GM21717 (cell line): ENCODE measurements at regions not wholly inside any gene's neighbourhood (a gene's known extent, or its start where the extent isn't known, plus 50 kb on each side); places are given as distances from the start of the nearest gene placed in this dataset.
A peak's percentile ranks its signal among the peaks of the same experiment; 100 is the strongest.

Experiments used
- ATAC-seq: cut with Tn5 transposase; IDR thresholded peaks from one replicate; pipeline ENCODE4 v1.9.1; 2021; ENCODE audit warnings: mild to moderate bottlenecking, moderate library complexity; ENCODE audit not compliant: unreplicated experiment

DNA sequence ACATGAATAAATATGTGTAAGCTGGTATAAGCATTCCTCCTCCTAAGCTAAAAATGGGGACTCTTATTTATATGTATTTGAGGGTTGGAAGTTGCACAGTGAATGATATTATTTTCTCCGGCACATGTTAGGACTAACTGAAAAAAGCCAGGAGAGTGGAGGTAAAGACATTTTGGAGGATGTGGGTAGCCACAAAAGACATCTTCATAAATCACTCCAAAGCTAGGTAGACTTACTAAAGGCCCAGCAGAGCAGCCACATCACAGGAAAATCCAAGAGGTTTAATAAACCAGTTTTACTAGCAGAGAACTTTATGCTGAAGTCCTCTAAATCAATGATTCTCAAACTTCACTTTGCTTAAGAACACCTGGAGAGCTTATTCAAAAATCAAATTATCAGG lies 424.7 kb downstream of the KCTD12 start:
- ATAC-seq = no peak

DNA sequence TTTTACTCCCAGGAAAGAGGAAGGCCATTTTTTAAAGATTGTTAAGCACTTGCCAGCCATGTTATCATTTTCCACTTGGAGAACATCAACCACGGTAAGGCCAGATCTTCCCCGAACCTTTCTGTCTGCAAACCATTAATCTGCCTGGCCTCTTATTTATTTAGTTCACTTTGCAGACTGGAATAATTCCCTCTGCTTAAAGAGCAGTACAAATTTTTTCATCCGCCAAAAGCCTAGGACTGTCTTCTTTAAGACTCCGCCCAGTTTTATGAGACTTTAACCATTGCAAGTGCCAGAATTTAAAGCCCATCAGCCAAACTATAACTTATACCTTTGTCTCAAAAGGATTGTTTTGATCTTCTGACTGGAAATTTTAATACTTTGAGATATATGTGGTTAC lies 426.3 kb downstream of the KCTD12 start:
- no peak for ATAC-seq

DNA sequence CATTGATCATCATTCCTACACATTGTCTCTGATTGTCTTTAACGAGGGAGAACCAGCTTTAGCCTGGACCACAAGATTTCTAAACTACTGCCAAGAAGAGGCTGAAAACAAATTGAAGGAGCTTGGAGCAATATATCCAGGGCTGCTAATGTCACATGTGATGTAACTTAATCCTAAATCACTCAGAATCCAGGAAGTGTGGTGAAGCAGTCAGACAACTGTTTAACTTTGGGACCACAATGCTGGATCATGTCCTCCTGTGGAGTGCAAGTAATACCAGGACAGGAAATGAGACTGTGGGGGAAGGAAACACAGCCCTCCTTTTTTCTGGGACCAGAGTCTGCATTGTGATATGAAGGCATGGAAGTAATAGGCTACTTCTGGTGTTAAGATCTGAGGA lies 430.2 kb downstream of the KCTD12 start:
- ATAC-seq = no peak

DNA sequence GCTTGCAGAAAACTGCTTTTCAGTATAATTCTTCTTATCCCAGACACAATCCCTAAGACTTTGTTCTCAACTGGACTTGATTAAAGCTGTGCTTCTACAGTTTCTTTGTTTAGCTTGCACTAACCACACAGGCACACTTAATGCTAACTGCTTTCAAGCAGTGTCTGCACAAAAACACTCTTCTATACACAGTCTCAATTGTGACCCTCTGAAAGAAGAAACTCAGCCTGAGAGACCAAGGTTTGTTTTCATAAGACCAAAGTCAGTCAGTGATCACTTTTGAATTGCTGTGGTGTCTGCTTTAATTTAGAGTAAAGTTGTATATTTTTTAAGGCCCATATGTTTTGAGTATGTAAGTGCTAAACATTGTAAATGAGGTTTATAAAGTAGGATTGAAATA lies 431.2 kb downstream of the KCTD12 start:
- no peak for ATAC-seq

DNA sequence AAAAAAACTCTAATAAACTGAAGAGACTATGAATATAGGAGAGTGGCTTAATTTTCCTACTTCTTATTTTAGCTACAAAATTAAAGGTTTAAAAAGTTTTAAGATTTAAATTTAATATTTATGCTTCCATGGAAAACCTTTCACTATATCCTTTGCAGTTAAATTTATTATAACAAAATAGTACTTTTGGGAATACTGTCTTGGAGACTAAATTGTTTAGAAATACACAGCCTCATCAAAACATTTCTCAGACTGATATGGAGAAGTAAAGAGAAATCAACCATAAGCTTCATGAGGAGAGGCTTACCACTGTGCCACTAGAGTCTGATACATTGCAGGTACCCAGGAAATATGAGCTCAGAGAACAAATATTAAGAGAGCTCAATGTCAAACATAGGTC lies 436.5 kb downstream of the KCTD12 start:
- no peak for ATAC-seq

DNA sequence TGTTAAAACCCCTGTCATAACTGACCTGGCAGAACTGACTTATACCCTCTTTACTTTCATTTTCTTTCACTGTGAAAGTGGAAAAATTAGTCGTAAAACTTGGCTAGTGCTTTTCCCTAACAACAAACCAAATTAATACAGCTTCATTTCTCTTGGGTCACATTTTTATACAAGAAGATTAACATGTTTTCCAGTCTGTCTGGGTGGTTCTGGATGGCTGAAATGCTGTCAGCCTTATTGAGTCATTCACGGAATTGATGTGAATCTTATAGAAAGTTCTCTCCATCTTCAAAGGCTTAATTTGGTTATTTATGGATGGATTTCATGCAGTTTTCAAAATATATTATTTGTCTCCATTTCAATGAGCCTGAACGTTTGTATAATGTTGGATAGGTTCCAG lies 440.0 kb downstream of the KCTD12 start:
- no peak for ATAC-seq

DNA sequence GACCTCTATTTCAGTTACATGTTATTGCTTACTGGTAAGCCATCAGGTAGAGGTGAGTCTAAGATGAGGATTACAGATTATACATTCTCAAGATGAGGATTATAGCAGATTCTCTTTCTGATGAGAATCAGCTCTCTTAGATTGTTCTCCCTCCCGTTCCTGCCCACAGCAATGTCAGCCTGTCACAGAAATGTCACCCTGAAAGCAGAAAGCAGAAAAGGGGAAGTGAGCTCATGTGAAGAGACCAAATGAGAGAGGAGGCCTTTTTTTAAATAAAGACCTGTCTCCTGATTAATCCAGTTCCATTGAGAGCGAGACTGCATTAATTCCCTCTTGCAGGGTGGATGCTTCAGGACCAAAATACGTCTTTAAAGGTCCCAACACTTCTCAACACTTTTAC lies 445.6 kb downstream of the KCTD12 start:
- peak; percentile 94 for ATAC-seq

DNA sequence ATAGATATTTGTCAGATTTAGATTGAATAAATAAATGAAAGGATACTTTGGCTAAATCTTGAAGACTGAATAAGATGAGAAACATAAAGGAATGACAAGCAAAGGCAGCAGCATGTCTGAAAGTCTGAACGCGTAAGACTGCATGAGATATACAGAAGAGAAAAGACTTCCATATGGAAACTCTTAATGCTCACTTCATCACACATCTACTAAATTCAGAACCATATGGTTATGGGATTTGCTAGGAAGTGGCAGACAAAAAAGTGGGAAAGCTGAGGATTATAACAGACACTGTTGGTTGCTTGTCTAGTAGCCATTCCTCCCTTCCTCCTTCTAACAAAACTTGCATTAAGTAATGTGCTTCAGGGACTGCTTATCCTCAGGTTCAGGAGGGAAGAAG lies 446.7 kb downstream of the KCTD12 start:
- ATAC-seq = no peak

DNA sequence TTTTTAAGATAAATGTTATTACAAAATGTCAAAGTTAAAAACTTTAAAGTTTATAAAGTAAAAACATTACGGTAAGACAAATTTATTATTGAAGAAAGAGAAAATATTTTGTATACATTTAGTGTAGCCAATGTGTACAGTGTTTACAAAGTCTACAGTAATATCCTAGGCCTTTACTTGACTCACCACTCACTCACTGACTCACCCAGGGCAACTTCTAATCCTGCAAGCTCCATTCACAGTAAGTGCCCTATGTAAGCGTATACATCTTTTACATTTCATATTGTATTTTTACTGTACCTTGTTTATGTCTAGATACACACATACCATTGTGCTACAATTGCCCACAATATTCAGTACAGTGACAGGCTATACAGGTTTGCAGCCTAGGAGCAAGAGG lies 448.2 kb downstream of the KCTD12 start:
- ATAC-seq = no peak

DNA sequence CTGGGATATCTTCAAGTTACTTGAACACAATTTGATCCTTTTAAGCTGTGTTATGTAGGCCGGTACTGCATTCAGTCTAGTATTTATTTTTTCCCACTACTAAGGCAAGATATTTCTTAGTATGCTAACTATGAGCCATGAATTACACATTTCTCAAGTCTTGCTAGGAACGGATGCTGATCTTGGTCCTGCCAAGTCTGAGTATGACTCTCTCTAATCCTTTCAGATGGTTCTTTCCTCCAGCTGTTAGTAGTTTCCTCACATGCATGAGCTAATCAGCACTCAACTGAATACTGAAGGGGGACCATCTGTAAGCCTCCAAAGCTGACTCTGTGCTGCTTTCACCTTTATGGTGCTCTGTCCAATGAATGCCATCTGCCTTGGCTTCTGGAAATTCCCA lies 460.3 kb downstream of the KCTD12 start:
- no peak for ATAC-seq

DNA sequence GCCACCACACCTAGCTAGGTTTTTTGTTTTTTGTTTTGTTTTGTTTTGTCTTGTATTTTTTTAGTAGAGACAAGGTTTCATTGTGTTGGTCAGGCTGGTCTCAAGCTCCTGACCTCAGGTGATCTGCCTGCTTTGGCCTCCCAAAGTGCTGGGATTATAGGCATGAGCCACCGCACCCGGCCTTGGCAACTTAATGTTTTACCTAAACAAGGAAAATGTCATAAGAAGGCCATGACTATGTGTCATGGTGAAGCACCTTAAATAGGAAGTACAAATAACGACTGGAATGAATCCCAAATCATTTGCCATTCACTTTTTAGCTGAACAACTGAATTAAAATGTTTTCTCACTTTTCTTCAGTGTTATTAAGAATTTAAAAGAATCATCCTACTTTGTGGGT lies 465.2 kb downstream of the KCTD12 start:
- ATAC-seq = no peak

DNA sequence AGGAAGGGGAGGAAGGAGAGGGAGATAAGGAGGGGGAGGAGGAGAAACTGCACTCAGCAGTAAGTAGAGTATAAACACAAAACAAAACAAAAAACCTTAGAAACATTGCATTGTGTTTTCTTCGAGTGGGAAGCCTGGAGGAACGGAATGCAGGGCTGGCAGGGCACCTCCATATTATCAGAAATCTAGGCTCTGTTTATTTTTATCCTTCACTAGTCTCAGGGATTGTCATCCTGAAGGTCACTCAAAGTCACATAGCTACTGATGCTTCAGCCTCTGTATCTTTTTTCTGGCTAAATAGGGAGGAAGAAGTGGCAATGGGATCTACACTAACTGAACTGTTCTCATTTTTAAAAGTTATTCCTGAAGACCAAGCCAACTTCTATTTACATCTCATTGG lies 467.8 kb downstream of the KCTD12 start:
- no peak for ATAC-seq

DNA sequence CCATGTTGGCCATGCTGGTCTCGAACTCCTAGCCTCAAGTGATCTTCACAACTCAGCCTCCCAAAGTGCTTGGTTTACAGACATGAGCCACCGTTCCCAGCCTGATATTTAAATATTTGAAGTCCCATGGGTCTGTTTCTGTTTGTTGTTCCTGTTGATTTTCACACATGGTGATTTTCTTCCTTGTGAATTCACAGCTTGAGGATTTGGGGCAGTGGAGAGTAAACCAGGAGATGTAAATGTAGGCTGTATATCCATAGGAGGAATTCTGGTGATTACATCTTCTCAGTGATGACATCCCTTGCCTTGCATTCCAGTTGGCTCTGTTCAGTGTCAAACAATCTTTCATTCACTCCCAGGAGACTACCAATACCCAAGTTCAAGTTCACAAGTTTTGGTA lies 471.9 kb downstream of the KCTD12 start:
- ATAC-seq = no peak

DNA sequence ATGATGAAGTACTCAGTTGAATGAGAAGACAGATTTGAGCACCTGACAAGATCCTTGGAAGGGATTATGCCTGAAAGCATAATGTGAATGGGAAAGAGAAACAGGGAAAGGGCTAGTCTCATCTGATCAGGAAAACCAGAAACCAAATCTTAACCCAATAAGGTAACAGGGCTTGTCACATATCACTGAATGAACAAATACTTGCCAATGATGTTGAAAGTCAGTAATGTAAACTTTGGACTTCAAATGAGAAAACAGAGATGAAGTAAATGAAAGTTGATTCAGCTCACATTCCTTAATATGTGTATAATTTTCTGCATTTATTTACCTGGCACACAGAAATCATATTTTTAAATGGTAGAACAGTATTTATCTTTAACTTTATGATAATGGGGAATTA lies 480.0 kb downstream of the KCTD12 start:
- no peak for ATAC-seq

DNA sequence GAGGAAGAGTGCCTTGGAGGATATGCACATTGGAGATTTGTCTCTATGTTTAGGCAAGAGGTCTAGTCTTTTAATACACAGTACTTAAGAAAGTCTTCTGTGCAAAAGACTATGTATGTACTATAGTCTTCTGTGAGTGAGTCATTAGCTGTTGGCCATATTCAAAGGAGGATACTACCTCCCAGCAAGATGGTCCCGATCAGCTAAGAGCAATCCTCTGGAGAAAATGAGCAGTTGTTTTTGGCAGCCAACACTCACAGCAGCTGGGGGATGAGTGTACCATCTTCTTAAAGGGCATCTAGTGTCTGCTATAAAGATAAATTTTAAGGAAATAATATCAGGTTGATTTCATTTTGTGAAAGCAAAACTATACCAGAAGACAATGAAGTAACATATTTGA lies 487.8 kb downstream of the KCTD12 start:
- ATAC-seq = no peak

DNA sequence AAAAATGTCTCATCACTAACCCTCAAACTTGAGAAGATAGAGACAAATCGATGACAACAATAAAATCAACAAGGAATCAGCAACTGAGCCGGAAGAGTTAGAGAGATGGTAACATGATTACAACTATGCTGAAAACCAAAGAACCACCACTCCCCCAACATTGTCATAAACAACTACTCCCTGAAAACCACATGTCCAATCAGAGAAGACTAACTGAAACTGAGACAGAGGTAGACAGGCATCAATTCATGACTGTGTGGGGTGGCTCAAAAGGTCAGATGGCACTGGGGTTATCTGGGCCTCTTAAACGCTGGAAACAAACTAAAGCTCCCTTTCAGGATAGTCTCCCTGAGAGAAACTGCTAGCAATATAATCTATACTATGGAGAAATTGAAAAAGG lies 488.8 kb downstream of the KCTD12 start:
- ATAC-seq = no peak

DNA sequence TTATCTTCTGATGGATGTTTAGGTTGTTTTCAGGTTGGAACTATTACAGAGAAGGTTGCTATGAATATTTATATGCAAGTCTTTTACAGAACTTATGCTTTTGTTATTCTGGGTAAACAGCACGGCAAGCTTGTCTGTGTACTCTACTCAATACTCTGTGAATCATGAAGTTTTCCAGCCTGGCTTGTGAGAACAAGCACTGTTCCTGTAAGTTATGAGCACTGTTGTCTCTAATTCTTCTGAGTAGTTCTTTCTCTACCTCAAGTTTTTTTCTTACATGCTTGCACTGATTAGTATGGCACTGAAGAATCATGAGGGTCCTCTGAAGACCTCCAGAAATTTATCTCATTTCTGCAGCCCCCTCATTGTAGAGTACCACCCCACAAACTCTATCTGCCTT lies 496.9 kb downstream of the KCTD12 start:
- no peak for ATAC-seq

DNA sequence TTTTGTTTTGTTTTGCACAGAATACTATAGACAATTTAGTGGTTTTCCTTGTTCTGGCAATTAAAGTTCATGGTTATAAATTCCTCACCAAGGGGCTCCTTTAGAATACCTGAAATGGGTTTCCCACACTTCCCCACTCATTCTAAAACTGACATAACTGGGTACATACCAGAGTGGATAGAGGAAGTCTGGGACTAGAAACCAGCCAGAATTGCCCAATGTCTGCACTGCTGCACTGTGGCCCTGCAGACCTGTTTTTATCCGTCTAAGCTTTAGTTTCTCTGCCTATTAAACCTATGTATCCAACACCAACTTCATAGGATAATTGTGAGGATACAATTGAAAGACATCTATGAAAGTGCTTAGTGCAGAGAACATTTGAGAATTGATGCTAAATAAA lies 498.6 kb downstream of the KCTD12 start:
- ATAC-seq = no peak

DNA sequence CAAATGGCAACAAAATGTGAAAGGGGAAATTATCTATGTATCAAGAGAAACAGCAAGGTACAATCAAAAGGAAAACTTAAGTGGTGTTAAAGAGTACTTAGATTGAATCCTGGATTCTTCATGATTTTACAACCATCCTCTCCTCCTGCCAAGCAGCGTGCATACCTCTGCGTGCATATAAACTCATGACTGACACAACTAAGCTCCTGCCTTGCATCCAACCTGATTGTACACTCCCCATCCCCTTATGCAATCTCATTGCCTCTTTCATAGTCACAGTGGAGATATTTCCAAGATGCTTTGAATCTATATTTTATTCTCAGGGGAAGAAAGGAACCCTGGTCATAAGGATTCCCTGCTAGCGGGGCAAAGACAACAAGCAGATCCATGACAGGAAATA lies 499.9 kb downstream of the KCTD12 start:
- ATAC-seq = no peak

DNA sequence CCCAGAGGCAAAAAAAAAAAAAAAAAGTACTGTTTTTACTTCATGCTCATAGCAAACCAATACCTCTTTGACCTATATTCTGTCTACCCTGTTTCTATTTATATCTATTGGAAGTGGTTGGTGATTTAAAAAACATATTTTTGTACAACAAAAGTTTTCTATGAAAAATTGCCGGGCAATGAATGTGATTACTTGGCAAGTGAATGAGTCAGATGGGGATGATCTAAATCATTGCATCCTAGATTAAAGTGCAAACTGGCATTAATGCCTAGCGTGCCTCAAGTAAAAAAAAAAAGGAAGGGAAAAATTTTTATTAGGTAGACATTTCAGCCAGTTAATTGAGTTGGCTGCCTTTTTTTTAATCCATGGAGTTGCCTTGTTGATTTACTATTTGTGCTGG lies 500.6 kb downstream of the KCTD12 start:
- no peak for ATAC-seq

DNA sequence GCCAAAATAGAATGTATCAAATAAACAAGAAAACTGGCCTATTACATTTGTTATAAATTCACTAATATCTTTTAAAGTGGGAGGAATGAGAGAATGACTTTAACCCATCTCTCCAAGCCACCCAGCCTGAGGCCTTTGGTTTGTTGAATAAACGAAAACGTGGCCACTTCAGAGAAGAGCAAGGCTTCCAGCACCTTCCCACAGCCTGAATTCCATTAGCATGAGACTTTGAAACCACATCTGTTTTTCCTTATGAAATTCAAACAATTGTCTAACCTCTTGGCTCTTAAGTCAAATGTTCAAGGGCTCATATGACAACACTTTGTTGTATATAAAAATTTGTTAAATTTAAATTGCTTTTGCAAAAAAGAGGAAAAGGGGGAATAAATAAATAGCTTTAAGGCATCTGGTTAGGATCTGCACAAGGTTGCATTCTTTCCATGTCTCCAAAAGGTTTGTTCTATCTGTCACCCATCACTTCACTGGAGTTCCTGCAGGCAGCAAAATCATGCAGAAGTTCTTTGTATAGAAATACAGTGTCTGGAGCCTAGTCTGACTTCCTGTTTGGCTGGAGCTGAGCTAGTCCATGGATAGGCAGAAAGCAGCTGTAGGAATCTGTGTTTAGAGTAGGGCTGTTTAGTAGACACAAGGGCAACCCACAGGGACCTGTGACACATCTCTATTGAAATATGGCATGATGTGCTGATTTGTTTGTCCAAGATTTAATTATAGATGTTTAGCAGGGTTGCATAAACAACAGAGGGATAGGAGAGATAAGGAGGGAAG lies 502.3 kb downstream of the KCTD12 start:
- no peak for ATAC-seq

DNA sequence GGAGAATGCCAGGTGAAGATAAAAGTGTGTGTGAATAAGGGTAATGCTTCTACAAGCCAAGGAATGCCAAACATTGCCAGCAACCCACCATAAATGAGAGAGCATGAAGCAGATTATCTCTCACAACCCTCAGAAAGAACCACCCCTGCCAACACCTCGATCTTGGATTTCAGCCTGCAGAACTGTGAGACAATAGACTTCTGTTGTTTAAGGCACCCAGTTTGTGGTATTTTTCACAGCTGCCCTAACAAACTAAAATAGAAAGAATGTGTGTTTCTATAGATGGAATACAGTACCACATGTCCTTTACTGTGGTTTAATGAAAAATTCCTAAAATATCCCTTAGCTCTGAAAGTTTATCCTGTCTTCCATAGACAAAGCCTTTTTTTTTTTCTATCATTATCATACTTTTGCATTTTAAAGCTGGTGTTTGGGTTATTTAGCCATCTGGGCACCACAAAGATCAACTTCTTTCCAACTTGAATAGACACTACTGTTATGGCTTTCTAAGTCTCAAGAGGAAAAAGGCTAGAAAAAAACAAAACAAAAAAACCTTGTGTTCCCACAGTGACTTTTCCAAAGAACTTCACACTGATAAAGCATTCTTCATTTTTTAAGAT lies 505.6 kb downstream of the KCTD12 start:
- no peak for ATAC-seq
